HL-60 (cell line): ENCODE measurements at regions not wholly inside any gene's neighbourhood (a gene's known extent, or its start where the extent isn't known, plus 50 kb on each side); places are given as distances from the start of the nearest gene placed in this dataset.

Experiments used
- DNase-seq, 2 experiments: peaks; one replicate each; pipeline ENCODE4 v3.0.0-alpha.2; 2010 to 2020; ENCODE audit warnings: low read depth in 1 of 2, low spot score in 1 of 2
- H3K27ac ChIP-seq: fragments of 250-450 bp; sonication (Bioruptor Pico); replicated peaks from 2 replicates; pipeline ENCODE4 v1.5.1; 2020; ENCODE audit warnings: mild to moderate bottlenecking, moderate library complexity
- H3K27me3 ChIP-seq: fragments of 250-450 bp; sonication (Bioruptor Pico); 2 replicates; pipeline ENCODE4 v1.5.1; 2021; ENCODE audit warnings: mild to moderate bottlenecking, moderate library complexity; ENCODE audit not compliant: insufficient read depth, poor library complexity, severe bottlenecking
- H3K4me3 ChIP-seq: replicated peaks from 2 replicates; pipeline ENCODE4 v1.5.1; 2011; ENCODE audit warnings: mild to moderate bottlenecking, control low read depth, low read length; ENCODE audit not compliant: insufficient read depth
- GABPA ChIP-seq: IDR thresholded peaks from 2 replicates; pipeline ENCODE4 v1.6.1; 2012; ENCODE audit warnings: low read depth
- POLR2AphosphoS5 ChIP-seq: IDR thresholded peaks from 2 replicates; pipeline ENCODE4 v1.6.1; 2012; ENCODE audit warnings: low read depth
- SPI1 ChIP-seq: IDR thresholded peaks from 2 replicates; pipeline ENCODE4 v1.6.1; 2012; ENCODE audit warnings: low read depth, mild to moderate bottlenecking, borderline replicate concordance
- TF ChIP-seq, protein P1 (sequence below): IDR thresholded peaks from 2 replicates; pipeline ENCODE4 v1.6.1; 2012; ENCODE audit warnings: low read depth; ENCODE audit not compliant: insufficient replicate concordance
- TF ChIP-seq, protein P2 (sequence below): IDR thresholded peaks from one replicate; pipeline ENCODE4 v1.5.1; 2011; ENCODE audit warnings: low read length, control low read depth, inconsistent platforms; ENCODE audit not compliant: insufficient read depth

DNA sequence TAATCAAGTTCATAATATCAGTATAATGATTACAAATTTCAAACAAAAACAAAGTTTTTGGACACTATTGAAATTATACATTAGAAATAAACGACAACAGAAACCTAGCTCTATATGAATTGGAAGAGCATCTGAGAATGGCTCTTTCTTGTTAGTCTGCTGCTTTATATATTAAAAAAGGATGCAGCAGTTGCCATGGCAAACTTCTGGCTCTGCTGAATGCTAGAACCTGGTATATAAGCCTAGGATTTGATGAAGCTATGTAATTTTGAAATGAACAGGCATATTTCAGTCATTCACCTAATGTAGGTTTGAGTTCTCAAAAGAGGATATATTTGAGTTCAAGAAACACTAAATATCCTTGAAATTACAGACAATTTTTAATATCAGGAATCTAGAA lies 252.7 kb upstream of the KCNMB2 start:
- no peaks in the 10 kb centered on the region for H3K27me3 ChIP-seq
- TF ChIP-seq GABPA (no peak), SPI1 (no peak), POLR2AphosphoS5 (no peak)
- TF ChIP-seq, protein P1, sequence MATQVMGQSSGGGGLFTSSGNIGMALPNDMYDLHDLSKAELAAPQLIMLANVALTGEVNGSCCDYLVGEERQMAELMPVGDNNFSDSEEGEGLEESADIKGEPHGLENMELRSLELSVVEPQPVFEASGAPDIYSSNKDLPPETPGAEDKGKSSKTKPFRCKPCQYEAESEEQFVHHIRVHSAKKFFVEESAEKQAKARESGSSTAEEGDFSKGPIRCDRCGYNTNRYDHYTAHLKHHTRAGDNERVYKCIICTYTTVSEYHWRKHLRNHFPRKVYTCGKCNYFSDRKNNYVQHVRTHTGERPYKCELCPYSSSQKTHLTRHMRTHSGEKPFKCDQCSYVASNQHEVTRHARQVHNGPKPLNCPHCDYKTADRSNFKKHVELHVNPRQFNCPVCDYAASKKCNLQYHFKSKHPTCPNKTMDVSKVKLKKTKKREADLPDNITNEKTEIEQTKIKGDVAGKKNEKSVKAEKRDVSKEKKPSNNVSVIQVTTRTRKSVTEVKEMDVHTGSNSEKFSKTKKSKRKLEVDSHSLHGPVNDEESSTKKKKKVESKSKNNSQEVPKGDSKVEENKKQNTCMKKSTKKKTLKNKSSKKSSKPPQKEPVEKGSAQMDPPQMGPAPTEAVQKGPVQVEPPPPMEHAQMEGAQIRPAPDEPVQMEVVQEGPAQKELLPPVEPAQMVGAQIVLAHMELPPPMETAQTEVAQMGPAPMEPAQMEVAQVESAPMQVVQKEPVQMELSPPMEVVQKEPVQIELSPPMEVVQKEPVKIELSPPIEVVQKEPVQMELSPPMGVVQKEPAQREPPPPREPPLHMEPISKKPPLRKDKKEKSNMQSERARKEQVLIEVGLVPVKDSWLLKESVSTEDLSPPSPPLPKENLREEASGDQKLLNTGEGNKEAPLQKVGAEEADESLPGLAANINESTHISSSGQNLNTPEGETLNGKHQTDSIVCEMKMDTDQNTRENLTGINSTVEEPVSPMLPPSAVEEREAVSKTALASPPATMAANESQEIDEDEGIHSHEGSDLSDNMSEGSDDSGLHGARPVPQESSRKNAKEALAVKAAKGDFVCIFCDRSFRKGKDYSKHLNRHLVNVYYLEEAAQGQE: no peak
- TF ChIP-seq, protein P2, sequence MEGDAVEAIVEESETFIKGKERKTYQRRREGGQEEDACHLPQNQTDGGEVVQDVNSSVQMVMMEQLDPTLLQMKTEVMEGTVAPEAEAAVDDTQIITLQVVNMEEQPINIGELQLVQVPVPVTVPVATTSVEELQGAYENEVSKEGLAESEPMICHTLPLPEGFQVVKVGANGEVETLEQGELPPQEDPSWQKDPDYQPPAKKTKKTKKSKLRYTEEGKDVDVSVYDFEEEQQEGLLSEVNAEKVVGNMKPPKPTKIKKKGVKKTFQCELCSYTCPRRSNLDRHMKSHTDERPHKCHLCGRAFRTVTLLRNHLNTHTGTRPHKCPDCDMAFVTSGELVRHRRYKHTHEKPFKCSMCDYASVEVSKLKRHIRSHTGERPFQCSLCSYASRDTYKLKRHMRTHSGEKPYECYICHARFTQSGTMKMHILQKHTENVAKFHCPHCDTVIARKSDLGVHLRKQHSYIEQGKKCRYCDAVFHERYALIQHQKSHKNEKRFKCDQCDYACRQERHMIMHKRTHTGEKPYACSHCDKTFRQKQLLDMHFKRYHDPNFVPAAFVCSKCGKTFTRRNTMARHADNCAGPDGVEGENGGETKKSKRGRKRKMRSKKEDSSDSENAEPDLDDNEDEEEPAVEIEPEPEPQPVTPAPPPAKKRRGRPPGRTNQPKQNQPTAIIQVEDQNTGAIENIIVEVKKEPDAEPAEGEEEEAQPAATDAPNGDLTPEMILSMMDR: no peak
- no peak overlapping the region for H3K4me3 ChIP-seq
- no peak for DNase-seq
- H3K27ac ChIP-seq: no peak overlapping the region

DNA sequence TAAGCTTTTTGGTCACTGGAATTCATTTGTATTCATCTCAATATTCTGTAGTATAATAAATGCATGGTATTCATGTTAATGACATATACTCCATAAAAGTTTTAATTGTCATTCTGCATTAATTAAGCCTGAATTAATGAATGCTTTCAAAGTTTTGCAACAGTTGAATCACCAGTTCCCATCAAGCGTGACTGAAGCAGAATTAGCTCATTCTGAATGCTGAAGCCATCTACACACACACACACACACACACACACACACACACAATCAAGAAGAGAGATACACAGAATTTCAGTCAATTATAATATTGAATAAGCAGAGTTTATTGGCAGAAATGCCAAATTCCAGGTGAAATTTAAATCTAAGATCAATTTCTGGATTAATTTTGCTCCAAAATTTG lies 252.1 kb upstream of the KCNMB2 start:
- TF ChIP-seq POLR2AphosphoS5: no peak
- TF ChIP-seq SPI1: no peak
- no peak for TF ChIP-seq GABPA
- TF ChIP-seq, protein P2: no peak
- TF ChIP-seq, protein P1: no peak
- no peak for DNase-seq
- Histone ChIP-seq H3K4me3 (no peak overlapping the region), H3K27me3 (no peaks in the 10 kb centered on the region), H3K27ac (no peak overlapping the region)

DNA sequence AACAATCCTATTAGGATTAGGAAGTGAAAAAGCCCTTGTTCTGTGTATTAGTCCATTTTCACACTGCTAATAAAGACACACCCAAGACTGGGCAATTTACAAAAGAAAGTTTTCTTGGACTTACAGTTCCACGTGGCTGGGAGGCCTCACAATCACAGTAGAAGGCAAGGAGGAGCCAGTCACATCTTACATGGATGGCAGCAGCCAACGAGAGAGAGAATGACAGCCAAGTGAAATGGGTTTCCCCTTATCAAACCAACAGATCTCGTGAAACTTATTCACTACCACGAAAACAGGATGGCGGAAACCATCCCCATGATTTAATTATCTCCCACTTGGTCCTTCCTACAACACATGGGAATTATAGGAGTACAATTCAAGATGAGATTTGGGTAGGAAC lies 248.2 kb upstream of the KCNMB2 start:
- Histone ChIP-seq H3K4me3 (no peak overlapping the region), H3K27ac (no peak overlapping the region), H3K27me3 (no peaks in the 10 kb centered on the region)
- DNase-seq: no peak
- TF ChIP-seq POLR2AphosphoS5: no peak
- TF ChIP-seq, protein P2: no peak

DNA sequence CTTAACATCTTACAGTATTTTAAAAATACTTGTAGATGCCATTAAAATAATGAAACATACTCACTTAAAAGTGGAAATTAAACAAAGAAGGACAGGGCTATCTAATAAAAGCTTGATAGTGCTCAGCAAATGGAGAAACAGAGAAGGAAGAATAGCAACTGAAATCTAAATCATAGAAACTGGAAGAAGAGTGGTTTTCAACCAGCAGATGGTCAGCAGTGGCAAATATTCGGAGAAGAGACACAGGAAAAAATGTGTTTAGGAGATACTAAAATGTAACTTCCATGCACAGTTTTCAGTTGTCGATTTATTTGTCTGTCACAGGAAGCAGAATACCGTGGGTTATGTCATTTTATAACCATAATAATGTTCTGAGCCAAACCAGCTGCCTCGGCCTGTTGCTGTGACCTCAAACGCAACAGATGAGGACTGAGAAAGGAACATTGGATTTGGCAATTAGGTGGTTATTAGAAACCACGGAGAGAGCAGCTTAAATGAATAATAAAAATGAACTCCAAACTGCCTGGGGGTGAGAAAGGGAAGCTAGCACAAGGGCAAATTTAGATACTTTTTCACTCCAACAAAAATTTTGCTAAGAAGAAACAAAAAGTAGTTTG lies 246.6 kb upstream of the KCNMB2 start:
- H3K4me3 ChIP-seq: no peak overlapping the region
- TF ChIP-seq, protein P1: no peak
- TF ChIP-seq POLR2AphosphoS5 (no peak), GABPA (no peak), SPI1 (no peak)
- TF ChIP-seq, protein P2: no peak
- no peak overlapping the region for H3K27ac ChIP-seq
- DNase-seq: peak in 1 of 2 experiments; percentile 2
- no peaks in the 10 kb centered on the region for H3K27me3 ChIP-seq
